ENCODE measurements at regions not wholly inside any gene's neighbourhood (a gene's known extent, or its start where the extent isn't known, plus 50 kb on each side); places are given as distances from the start of the nearest gene placed in this dataset.
"Not testable (repeated sequence)": the region's sequence is repeated elsewhere in the genome, so short reads cannot be mapped to it uniquely, and the experiment has no call there.

GRCh38 chr17:22310717-22311686 is 618.7 kb downstream of the KCNJ18 start:
- DNase-seq: no peak

GRCh38 chr17:22321001-22321400 is 628.7 kb downstream of the KCNJ18 start:
- not testable (repeated sequence) for DNase-seq

- DNase-seq: not testable (repeated sequence)
Measured at GRCh38 chr17:22322893-22323550, 630.7 kb downstream of the KCNJ18 start.

GRCh38 chr17:22337467-22337866 is 645.1 kb downstream of the KCNJ18 start:
- no peak for DNase-seq

- DNase-seq: not testable (repeated sequence)
Measured at GRCh38 chr17:22356603-22357002, 664.3 kb downstream of the KCNJ18 start.

- DNase-seq: not testable (repeated sequence)
Measured at GRCh38 chr17:22370988-22371387, 678.7 kb downstream of the KCNJ18 start.

- DNase-seq: no peak
Measured at GRCh38 chr17:22373911-22374310, 681.6 kb downstream of the KCNJ18 start.

- DNase-seq: no peak
Measured at GRCh38 chr17:22374741-22375140, 682.4 kb downstream of the KCNJ18 start.

GRCh38 chr17:22376747-22377146 is 684.4 kb downstream of the KCNJ18 start:
- DNase-seq: not testable (repeated sequence)

GRCh38 chr17:22378748-22379147 is 686.4 kb downstream of the KCNJ18 start:
- not testable (repeated sequence) for DNase-seq

- DNase-seq: not testable (repeated sequence)
Measured at GRCh38 chr17:22381589-22381988, 689.3 kb downstream of the KCNJ18 start.

GRCh38 chr17:22383772-22384460 is 691.6 kb downstream of the KCNJ18 start:
- not testable (repeated sequence) for DNase-seq

- DNase-seq: not testable (repeated sequence)
Measured at GRCh38 chr17:22384461-22384800, 692.1 kb downstream of the KCNJ18 start.

GRCh38 chr17:22398446-22398845 is 706.1 kb downstream of the KCNJ18 start:
- DNase-seq: not testable (repeated sequence)

GRCh38 chr17:22399037-22399436 is 706.7 kb downstream of the KCNJ18 start:
- DNase-seq: not testable (repeated sequence)

GRCh38 chr17:22405080-22405479 is 712.8 kb downstream of the KCNJ18 start:
- not testable (repeated sequence) for DNase-seq

GRCh38 chr17:22409160-22409751 is 716.9 kb downstream of the KCNJ18 start:
- DNase-seq: no peak

- DNase-seq: no peak
Measured at GRCh38 chr17:22410136-22410535, 717.8 kb downstream of the KCNJ18 start.

GRCh38 chr17:22411185-22411784 is 719.0 kb downstream of the KCNJ18 start:
- no peak for DNase-seq

- DNase-seq: no peak
Measured at GRCh38 chr17:22435231-22435974, 743.1 kb downstream of the KCNJ18 start.

GRCh38 chr17:22441776-22442175 is 749.5 kb downstream of the KCNJ18 start:
- no peak for DNase-seq

GRCh38 chr17:22443061-22443460 is 750.7 kb downstream of the KCNJ18 start:
- DNase-seq: no peak

All from suppressor macrophage treated with lipopolysaccharide for 1 hour (primary cell).